NCI-H1417 (cell line): ENCODE measurements at regions not wholly inside any gene's neighbourhood (a gene's known extent, or its start where the extent isn't known, plus 50 kb on each side); places are given as distances from the start of the nearest gene placed in this dataset.
A peak's percentile ranks its signal among the peaks of the same experiment; 100 is the strongest.
"Not testable (repeated sequence)": the region's sequence is repeated elsewhere in the genome, so short reads cannot be mapped to it uniquely, and the experiment has no call there.

ENCODE experiments used
- DNase-seq, 3 experiments: peaks; one replicate each; lab custom pipeline; 2025; lab: John Stamatoyannopoulos, UW

- DNase-seq: not testable (repeated sequence)
These were observed 305.3 kb upstream of the CYRIA start for GRCh38 chr2:16970948-16971347.

DNA sequence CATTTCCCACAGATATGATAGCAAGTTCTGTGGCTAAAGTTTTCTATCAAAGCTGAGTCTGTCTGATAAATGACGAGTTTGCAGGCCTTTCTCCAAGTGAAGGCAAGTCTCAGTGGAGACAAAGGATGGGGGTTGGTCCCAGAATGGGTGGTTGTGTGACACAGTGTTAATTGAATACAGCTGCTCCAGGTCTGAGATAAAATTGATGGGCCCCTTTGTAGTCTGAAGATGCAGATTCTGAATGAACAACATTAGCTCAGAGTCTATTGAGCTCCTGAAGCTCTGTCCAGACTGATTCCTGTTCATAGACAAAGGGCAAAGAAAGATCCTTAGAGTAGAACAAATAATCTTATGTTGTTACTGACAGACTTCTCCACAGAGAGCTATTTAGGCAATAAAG, 296.9 kb upstream of the CYRIA start:
- DNase-seq: no peak

DNA sequence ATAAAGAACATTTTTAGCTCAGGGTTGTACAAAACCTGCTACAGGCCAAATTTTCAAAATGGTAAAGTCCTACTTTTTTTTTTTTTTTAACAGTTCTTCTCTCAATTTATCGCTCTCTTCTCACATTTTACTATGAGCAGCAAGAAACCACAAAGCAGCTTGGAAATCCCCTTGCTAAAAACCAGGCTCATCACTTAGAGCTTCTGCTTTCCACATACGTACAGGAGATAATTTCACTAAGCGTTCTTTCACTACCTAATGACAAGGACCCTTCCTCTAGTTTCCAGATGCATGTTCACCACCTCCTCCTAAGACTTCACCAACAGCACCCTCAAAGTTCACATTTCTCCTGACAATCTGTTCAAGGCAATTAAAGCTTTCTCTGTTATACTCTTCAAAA, 294.9 kb upstream of the CYRIA start:
- DNase-seq: no peak

GRCh38 chr2:16958266-16958665, 292.6 kb upstream of the CYRIA start:
- no peak for DNase-seq

GRCh38 chr2:16952805-16953204, 287.2 kb upstream of the CYRIA start:
- no peak for DNase-seq

DNA sequence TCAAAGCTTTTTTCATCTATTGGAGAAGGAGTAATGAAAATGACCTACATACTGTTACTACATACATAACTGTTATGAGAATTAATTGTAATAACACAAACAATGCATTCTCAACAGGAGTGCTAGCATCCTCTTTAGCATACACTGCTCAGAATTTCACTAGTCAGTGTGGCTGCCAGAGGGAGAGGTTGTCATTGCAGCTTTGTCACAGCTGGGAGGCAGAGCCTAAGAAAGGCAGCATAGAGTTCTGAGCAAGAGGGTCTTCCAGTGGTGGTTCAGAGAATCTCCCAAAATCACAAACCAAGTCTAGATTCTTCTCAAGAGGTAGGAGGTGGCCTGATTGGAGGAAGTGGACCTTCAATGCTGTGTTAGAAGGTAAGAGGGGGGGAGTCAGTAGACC, 286.7 kb upstream of the CYRIA start:
- DNase-seq: no peak

DNA sequence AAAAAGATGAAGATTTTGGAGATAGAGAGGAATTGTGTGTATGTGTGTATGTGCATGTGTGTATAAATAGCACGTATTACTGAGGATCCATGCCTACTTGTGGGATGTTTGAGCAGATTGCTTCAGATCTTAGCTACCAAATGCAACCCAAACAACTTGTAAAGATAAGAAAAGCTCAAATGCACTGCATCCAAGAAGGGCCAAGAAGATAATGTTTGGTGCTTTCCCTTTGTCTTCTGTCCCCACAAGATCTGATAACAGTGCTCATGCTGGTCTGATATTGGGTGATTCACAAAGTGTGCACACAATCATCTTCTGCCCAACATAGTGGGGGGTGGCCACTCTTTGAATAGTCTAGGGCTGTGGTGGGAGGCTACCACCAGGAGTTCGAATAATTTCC, 284.8 kb upstream of the CYRIA start:
- no peak for DNase-seq

- DNase-seq: no peak
These were observed 283.1 kb upstream of the CYRIA start for GRCh38 chr2:16948710-16949109.

GRCh38 chr2:16948053-16948452, 282.4 kb upstream of the CYRIA start:
- DNase-seq: peak in 2 of 3 experiments; percentile 31 to 54

- no peak for DNase-seq
These were observed 277.8 kb upstream of the CYRIA start for GRCh38 chr2:16943279-16943958.

DNA sequence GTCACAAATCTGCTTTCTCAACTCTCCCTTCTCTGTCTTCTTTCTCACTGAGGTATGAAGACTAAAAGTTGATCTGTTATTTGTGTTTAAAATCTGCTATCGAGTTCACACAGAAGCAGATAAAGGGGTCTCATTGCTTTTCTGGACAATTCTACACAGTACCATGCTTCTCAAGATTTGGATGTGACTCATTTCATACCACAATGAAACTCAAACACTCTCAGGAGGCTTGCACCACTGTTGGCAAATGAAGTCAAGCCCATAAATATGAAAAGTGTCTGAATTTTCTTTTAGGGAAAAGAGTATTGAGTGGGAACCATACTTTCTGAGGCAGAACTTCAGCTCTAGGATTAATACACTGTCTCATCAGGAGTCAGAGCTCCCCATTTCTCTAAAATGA, 274.6 kb upstream of the CYRIA start:
- no peak for DNase-seq

- DNase-seq: no peak
These were observed 274.1 kb upstream of the CYRIA start for GRCh38 chr2:16939771-16940170.

DNA sequence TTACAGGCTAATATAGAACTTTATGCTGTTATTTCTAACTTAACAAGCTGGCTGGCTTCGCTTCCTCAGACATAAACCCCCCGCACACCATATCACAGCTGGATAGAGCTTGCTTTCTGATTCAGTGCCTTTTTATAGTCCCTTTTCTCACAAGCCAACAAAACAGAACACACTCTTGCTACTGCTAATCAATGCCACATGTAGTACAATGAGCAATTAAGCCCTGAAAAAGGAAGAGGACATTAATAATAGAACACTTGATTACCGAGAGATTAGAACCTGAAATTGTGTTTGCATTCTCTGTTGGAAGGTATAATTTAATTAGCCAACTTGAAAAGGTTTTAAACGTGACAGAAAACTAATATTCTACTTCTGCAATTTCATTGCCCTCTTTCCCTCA, 267.7 kb upstream of the CYRIA start:
- peak in 1 of 3 experiments; percentile 46 for DNase-seq

- DNase-seq: no peak
These were observed 267.2 kb upstream of the CYRIA start for GRCh38 chr2:16932826-16933225.

DNA sequence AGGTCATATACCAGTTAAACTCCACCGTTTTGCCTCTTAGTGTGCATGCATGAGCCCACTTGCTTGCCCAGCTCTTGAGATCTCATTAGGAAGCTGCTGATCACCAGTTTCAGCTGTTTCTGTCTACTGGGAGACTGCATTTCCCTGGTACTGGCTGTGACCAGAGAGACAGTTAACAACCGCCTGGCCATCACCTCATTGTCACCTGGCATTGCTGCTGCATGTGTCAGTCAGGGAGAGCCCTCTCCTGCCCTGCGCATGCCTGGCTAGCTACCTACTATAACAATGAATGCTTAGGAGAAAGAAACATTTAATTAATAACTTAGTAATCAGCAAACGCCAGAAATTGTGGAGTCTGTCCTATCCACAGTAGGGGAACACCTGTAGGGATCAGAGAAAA, 265.8 kb upstream of the CYRIA start:
- no peak for DNase-seq

- no peak for DNase-seq
These were observed 261.8 kb upstream of the CYRIA start for GRCh38 chr2:16927398-16927797.

- DNase-seq: no peak
These were observed 259.5 kb upstream of the CYRIA start for GRCh38 chr2:16925145-16925544.

GRCh38 chr2:16915341-16915755, 249.7 kb upstream of the CYRIA start:
- DNase-seq: not testable (repeated sequence)

DNA sequence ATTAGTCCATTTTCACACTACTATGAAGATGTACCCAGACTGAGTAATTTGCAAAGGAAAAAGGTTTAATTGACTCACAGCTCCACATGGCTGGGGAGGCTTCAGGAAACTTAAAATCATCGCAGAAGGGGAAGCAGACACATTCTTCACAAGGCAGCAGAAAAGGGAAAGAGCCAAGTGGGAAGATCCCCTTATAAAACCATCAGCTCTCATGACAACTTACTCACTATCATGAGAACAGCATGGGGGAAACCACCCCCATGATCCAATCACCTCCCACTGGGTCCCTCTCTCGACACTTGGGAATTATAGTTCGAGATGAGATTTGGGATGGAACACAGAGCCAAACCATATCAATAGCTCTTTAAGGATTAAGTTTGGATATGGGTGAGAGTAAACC, 246.1 kb upstream of the CYRIA start:
- DNase-seq: no peak

GRCh38 chr2:16908656-16909055, 243.0 kb upstream of the CYRIA start:
- DNase-seq: no peak

- DNase-seq: no peak
These were observed 242.1 kb upstream of the CYRIA start for GRCh38 chr2:16907645-16908282.

DNA sequence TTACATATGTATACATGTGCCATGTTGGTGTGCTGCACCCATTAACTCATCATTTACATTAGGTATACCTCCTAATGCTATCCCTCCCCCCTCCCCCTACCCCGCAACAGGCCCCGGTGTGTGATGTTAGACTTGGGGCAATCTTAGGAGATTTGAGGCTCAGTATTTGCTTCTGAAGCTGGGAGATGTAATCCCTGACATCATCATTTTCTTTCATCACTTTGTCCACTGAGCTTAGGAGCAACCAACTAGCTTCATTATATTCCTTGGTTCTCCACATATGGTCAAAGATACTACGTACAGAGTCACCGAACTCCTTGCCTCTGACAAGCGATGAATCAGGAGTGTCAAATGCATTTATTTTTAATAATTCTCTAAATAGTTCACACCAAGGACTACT, 239.7 kb upstream of the CYRIA start:
- DNase-seq: not testable (repeated sequence)

GRCh38 chr2:16900405-16901025, 234.9 kb upstream of the CYRIA start:
- no peak for DNase-seq

- no peak for DNase-seq
These were observed 234.3 kb upstream of the CYRIA start for GRCh38 chr2:16899958-16900357.
